ENCODE measurements at regions not wholly inside any gene's neighbourhood (a gene's known extent, or its start where the extent isn't known, plus 50 kb on each side); places are given as distances from the start of the nearest gene placed in this dataset.

DNA sequence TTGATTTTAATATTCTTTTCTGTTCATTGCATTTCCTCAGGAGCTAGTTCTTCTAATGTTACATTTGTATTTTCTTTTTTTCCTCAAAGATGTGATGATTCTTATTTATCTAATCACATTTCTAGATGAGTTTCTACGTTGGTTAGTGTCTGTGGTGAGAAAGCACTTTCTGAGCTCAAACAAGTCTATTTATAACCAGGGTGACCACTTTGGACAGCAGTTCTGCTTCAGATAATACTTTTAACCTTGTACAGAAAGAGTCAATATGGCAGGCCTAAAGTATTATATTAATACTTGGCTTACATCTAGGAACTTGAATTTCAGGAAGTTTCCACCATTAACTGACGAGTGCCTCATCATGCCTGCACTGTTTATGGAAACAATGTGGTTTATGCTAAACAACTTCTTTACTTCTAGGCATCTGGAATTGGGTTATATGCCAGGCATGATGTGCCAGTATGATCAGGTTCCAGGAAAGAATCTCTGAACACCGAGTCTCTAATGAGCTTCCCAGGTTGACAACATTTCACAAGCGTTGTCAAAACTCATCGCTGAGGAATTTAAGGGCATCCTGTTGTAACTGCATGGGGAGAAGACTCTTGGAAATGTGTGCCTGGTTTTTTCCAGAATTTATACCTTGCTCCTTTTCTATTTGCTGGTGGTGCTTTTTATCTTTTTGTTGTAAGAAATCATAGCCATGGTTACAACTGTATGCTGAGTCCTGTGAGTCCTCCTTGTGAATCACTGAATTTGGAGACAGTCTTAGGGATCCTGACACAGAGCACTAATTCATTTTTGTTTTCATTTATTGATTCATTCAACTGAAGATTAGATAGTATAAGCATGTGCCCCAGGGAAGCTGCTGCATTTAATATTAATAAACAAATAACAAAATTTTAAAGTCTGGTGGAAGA, 344.4 kb upstream of the PCDH9 start:
- TF ChIP-seq, protein P1, sequence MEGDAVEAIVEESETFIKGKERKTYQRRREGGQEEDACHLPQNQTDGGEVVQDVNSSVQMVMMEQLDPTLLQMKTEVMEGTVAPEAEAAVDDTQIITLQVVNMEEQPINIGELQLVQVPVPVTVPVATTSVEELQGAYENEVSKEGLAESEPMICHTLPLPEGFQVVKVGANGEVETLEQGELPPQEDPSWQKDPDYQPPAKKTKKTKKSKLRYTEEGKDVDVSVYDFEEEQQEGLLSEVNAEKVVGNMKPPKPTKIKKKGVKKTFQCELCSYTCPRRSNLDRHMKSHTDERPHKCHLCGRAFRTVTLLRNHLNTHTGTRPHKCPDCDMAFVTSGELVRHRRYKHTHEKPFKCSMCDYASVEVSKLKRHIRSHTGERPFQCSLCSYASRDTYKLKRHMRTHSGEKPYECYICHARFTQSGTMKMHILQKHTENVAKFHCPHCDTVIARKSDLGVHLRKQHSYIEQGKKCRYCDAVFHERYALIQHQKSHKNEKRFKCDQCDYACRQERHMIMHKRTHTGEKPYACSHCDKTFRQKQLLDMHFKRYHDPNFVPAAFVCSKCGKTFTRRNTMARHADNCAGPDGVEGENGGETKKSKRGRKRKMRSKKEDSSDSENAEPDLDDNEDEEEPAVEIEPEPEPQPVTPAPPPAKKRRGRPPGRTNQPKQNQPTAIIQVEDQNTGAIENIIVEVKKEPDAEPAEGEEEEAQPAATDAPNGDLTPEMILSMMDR (IDR thresholded peaks at IDR 0.05; ENCODE audit: low read length) = no peak
- no peak for TF ChIP-seq EZH2 (optimal IDR thresholded peaks at IDR 0.05; ENCODE audit: low read depth, low read length)
